22Rv1 (cell line): ENCODE measurements at regions not wholly inside any gene's neighbourhood (a gene's known extent, or its start where the extent isn't known, plus 50 kb on each side); places are given as distances from the start of the nearest gene placed in this dataset.
A peak's percentile ranks its signal among the peaks of the same experiment; 100 is the strongest.

Experiments used
- H3K27ac ChIP-seq: fragments of 450-650 bp; 2 replicates; pipeline ENCODE4 v1.5.1; 2017
- CTCF ChIP-seq: fragments of 450-650 bp; IDR thresholded peaks from 2 replicates; pipeline ENCODE4 v1.5.1; 2017; ENCODE audit warnings: mild to moderate bottlenecking
- ZFX ChIP-seq: fragments of 450-650 bp; IDR thresholded peaks from 2 replicates; pipeline ENCODE4 v1.6.1; 2017; ENCODE audit warnings: antibody characterized with exemption, borderline replicate concordance

GRCh38 chr6:22899426-22899825, 330.1 kb downstream of the HDGFL1 start:
- no peak overlapping the region for H3K27ac ChIP-seq

GRCh38 chr6:22903826-22904225, 334.5 kb downstream of the HDGFL1 start:
- no peak overlapping the region for H3K27ac ChIP-seq
- TF ChIP-seq ZFX: no peak
- TF ChIP-seq CTCF: no peak

More at GRCh38 chr6:22899426-22899825, 330.1 kb downstream of the HDGFL1 start:
- TF ChIP-seq ZFX: no peak
- TF ChIP-seq CTCF: no peak

GRCh38 chr6:22904431-22904830, 335.1 kb downstream of the HDGFL1 start:
- TF ChIP-seq ZFX (no peak), CTCF (no peak)
- no peak overlapping the region for H3K27ac ChIP-seq

- TF ChIP-seq CTCF: peak; percentile 35; the same call in 1 of the 2 replicates
- TF ChIP-seq ZFX: no peak
- no peak overlapping the region for H3K27ac ChIP-seq
Observed at GRCh38 chr6:22906091-22906549, 336.8 kb downstream of the HDGFL1 start.

- H3K27ac ChIP-seq: no peak overlapping the region
- no peak for TF ChIP-seq CTCF
- TF ChIP-seq ZFX: no peak
Observed at GRCh38 chr6:22907085-22907484, 337.7 kb downstream of the HDGFL1 start.

- TF ChIP-seq ZFX: no peak
- no peak for TF ChIP-seq CTCF
- no peak overlapping the region for H3K27ac ChIP-seq
Observed at GRCh38 chr6:22910370-22910769, 341.0 kb downstream of the HDGFL1 start.

- H3K27ac ChIP-seq: no peak overlapping the region
- TF ChIP-seq ZFX (no peak), CTCF (no peak)
Observed at GRCh38 chr6:22913612-22914011, 344.2 kb downstream of the HDGFL1 start.
